ENCODE measurements at regions not wholly inside any gene's neighbourhood (a gene's known extent, or its start where the extent isn't known, plus 50 kb on each side); places are given as distances from the start of the nearest gene placed in this dataset.

- TF ChIP-seq POLR2AphosphoS5 (IDR thresholded peaks at IDR 0.05; ENCODE audit: low read depth) = no peak
- no peak for TF ChIP-seq CTCF (IDR thresholded peaks at IDR 0.05; ENCODE audit: insufficient read depth, low read length)
- no peak for TF ChIP-seq SPI1 (IDR thresholded peaks at IDR 0.05; ENCODE audit: borderline replicate concordance, low read depth)
Observed at GRCh38 chr9:87216036-87216435, 268.7 kb upstream of the GAS1 start.
